GM12878 (cell line): ENCODE measurements at regions not wholly inside any gene's neighbourhood (a gene's known extent, or its start where the extent isn't known, plus 50 kb on each side); places are given as distances from the start of the nearest gene placed in this dataset.

Source experiments
- ATAC-seq: fragments of 200-7000 bp; cut with Tn5 transposase; 3 replicates; pipeline ENCODE4 v1.9.1; 2020; ENCODE audit warnings: mild to moderate bottlenecking, moderate library complexity
- BruUV-seq: library from RNA; stranded (reverse); fragments of 400-500 nt; replicated peaks from 2 replicates; lab custom pipeline; 2021; lab: Mats Ljungman, UMichigan
- CTCF ChIA-PET: fragments of 300-600 bp; sonication (Branson Sonifier 250); formaldehyde crosslinking; extraction: SDS; loops from one replicate; lab custom pipeline; 2021; ENCODE audit warnings: inconsistent platforms; lab: Yijun Ruan, JAX
- POLR2A ChIA-PET: fragments of 350-600 bp; formaldehyde crosslinking; extraction: SDS; loops from one replicate; lab custom pipeline; 2021; ENCODE audit warnings: inconsistent platforms; lab: Charles Lee
- RAD21 ChIA-PET: fragments of 300-600 bp; sonication (Branson Sonifier 250); formaldehyde crosslinking; loops from one replicate; lab custom pipeline; 2023; ENCODE audit warnings: antibody characterized with exemption; ENCODE audit not compliant: unreplicated experiment; lab: Charles Lee
- SMC1A ChIA-PET: fragments of 300-600 bp; sonication (Branson Sonifier 250); formaldehyde crosslinking; loops from one replicate; lab custom pipeline; 2023; ENCODE audit not compliant: unreplicated experiment, uncharacterized antibody; lab: Charles Lee
- DNase-seq: peaks from one replicate; pipeline ENCODE4 v3.0.0-alpha.2; 2011; ENCODE audit warnings: low read depth, low spot score
- FAIRE-seq: peaks from 3 replicates; lab custom pipeline; 2011; peaks lifted over from hg19 to GRCh38; lab: Jason Lieb, UNC
- H2AFZ ChIP-seq: 2 replicates; pipeline ENCODE4 v1.6.0; 2011; ENCODE audit warnings: low read depth, low read length, control low read depth; ENCODE audit not compliant: control insufficient read depth
- H3K27ac ChIP-seq: 2 replicates; pipeline ENCODE4 v1.5.1; 2011; ENCODE audit warnings: control low read depth; ENCODE audit not compliant: control insufficient read depth, insufficient read depth
- H3K27me3 ChIP-seq, 2 experiments: replicated peaks in 1 of 2; 2 replicates each; pipeline versions ENCODE4 v1.6.0 to v1.6.1; 2011; ENCODE audit warnings: low read length in 1 of 2; ENCODE audit not compliant: control insufficient read depth in 2 of 2, insufficient read depth in 2 of 2
- H3K36me3 ChIP-seq, 2 experiments: 2 replicates each; pipeline ENCODE4 v1.5.1; 2011; ENCODE audit warnings: low read length in 1 of 2; ENCODE audit not compliant: control insufficient read depth in 2 of 2, insufficient read depth in 2 of 2
- H3K4me1 ChIP-seq: 2 replicates; pipeline ENCODE4 v1.6.1; 2011; ENCODE audit warnings: mild to moderate bottlenecking, low read length, moderate library complexity, mixed read lengths; ENCODE audit not compliant: control insufficient read depth, insufficient read depth
- H3K4me2 ChIP-seq: 2 replicates; pipeline ENCODE4 v1.6.0; 2011; ENCODE audit warnings: control low read depth; ENCODE audit not compliant: control insufficient read depth, insufficient read depth
- H3K4me3 ChIP-seq: fragments of 200-600 bp; sonication (generic); 2 replicates; pipeline ENCODE4 v1.5.1; 2016
- H3K79me2 ChIP-seq: 2 replicates; pipeline ENCODE4 v1.6.0; 2011; ENCODE audit warnings: low read length; ENCODE audit not compliant: control insufficient read depth, insufficient read depth
- H3K9ac ChIP-seq: 2 replicates; pipeline ENCODE4 v1.8.0; 2011; ENCODE audit warnings: low read length, control low read depth, mixed read lengths; ENCODE audit not compliant: control insufficient read depth, insufficient read depth
- H3K9me3 ChIP-seq: replicated peaks from 3 replicates; pipeline ENCODE4 v1.5.1; 2011; ENCODE audit warnings: mild to moderate bottlenecking, low read length; ENCODE audit not compliant: control insufficient read depth, insufficient read depth
- H4K20me1 ChIP-seq: 2 replicates; pipeline ENCODE4 v1.6.0; 2011; ENCODE audit not compliant: control insufficient read depth, insufficient read depth
- BACH1 ChIP-seq: fragments of 450-650 bp; IDR thresholded peaks from 2 replicates; pipeline ENCODE4 v1.6.1; 2017; ENCODE audit warnings: mild to moderate bottlenecking, borderline replicate concordance
- E2F4 ChIP-seq: IDR thresholded peaks from 2 replicates; pipeline ENCODE4 v1.6.1; 2012; ENCODE audit warnings: low read depth, low read length, improper control_type of control experiment
- EED ChIP-seq: sonication (generic); IDR thresholded peaks from 2 replicates; pipeline ENCODE4 v1.6.1; 2016; ENCODE audit warnings: antibody characterized with exemption, low read depth
- FOXK2 ChIP-seq: fragments of 450-650 bp; IDR thresholded peaks from 2 replicates; pipeline ENCODE4 v1.6.1; 2017; ENCODE audit warnings: mild to moderate bottlenecking, moderate library complexity
- MXI1 ChIP-seq: fragments of 150-350 bp; IDR thresholded peaks from 2 replicates; pipeline ENCODE4 v1.6.1; 2011; ENCODE audit warnings: low read depth, mild to moderate bottlenecking, inconsistent platforms, low read length, improper control_type of control experiment
- NFYB ChIP-seq: IDR thresholded peaks from 2 replicates; pipeline ENCODE4 v1.6.1; 2011; ENCODE audit warnings: low read depth, mild to moderate bottlenecking, low read length, improper control_type of control experiment, moderate library complexity; ENCODE audit not compliant: insufficient read depth
- NKRF ChIP-seq: fragments of 450-650 bp; conservative IDR thresholded peaks from 2 replicates; pipeline ENCODE4 v1.6.1; 2017; ENCODE audit warnings: mild to moderate bottlenecking, moderate library complexity
- PML ChIP-seq: IDR thresholded peaks from 2 replicates; pipeline ENCODE4 v1.6.1; 2012; ENCODE audit warnings: low read length, inconsistent platforms
- POLR2AphosphoS2 ChIP-seq: IDR thresholded peaks from 2 replicates; pipeline ENCODE4 v1.6.1; 2011; ENCODE audit warnings: low read depth, mild to moderate bottlenecking, low read length, improper control_type of control experiment, moderate library complexity
- PRDM15 ChIP-seq: fragments of 450-650 bp; formaldehyde crosslinking; IDR thresholded peaks from 2 replicates; pipeline ENCODE4 v1.4.0; 2020; ENCODE audit warnings: mild to moderate bottlenecking, moderate library complexity
- YY1 ChIP-seq: IDR thresholded peaks from 2 replicates; pipeline ENCODE4 v1.6.1; 2011; ENCODE audit warnings: low read depth, mild to moderate bottlenecking, low read length
- ZNF217 ChIP-seq: fragments of 450-650 bp; IDR thresholded peaks from 2 replicates; pipeline ENCODE4 v1.6.1; 2017; ENCODE audit warnings: antibody characterized with exemption, mild to moderate bottlenecking
- WGBS: methylation state at CpG from one replicate; pipeline ENCODE4 v1.1.6; 2016; ENCODE audit warnings: low lambda C conversion rate; ENCODE audit not compliant: insufficient replicate concordance, insufficient coverage; ENCODE audit errors: missing lambda C conversion rate; 5-methylcytosine and 5-hydroxymethylcytosine counted together
- in situ Hi-C: fragments of 300-500 bp; cut with MboI; formaldehyde crosslinking; loops from 9 replicates; pipeline ENCODE4 v1.14.3; 2018; ENCODE audit warnings: mixed read lengths
- intact Hi-C: fragments of 100-400 bp; cut with micrococcal nuclease; formaldehyde crosslinking; loops from one replicate; pipeline ENCODE4 v1.14.2; 2022; ENCODE audit not compliant: unreplicated experiment
- TF ChIP-seq, protein P1 (sequence below): fragments of 450-650 bp; formaldehyde crosslinking; IDR thresholded peaks from 2 replicates; pipeline ENCODE4 v1.4.0; 2022; ENCODE audit warnings: mild to moderate bottlenecking, moderate library complexity

DNA sequence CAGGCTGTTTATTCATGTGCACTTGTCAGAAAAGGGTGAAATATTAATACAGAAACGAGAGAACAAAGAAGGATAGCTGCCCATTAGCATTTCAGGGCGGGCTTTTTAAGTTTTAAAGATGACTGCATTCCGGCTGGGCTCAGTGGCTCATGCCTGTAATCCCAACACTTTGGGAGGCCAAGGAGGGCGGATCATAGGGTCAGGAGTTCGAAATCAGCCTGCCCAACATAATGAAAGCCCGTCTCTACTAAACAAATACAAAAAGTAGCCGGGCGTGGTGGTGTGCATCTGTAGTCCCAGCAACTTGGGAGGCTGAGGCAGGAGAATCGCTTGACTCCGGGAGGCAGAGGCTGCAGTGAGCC is 130.5 kb downstream of the HFE start:
- Histone ChIP-seq H3K36me3 (no peaks in the 10 kb centered on the region), H3K27me3 (no peaks in the 10 kb centered on the region), H3K9ac (peak overlapping the region; percentile 75), H3K9me3 (no peaks in the 10 kb centered on the region), H3K4me2 (peak overlapping the region; percentile 87), H3K4me3 (peak overlapping the region; percentile 57), H3K27ac (peak overlapping the region; percentile 93), H2AFZ (0 out of 2 replicates have a peak overlapping the region, but pooled peaks have one; percentile 54), H3K79me2 (peaks cover 4% of the 10 kb centered on the region; the same call in 1 of the 2 replicates), H3K4me1 (peaks cover 17% of the 10 kb centered on the region), H4K20me1 (no peaks in the 10 kb centered on the region)
- TF ChIP-seq MXI1, result peak; percentile 65; the same call in 1 of the 2 replicates
- TF ChIP-seq YY1, result 0 out of 2 replicates have a peak, but pooled peaks have one; percentile 1
- TF ChIP-seq ZNF217, result no peak
- TF ChIP-seq, protein P1, sequence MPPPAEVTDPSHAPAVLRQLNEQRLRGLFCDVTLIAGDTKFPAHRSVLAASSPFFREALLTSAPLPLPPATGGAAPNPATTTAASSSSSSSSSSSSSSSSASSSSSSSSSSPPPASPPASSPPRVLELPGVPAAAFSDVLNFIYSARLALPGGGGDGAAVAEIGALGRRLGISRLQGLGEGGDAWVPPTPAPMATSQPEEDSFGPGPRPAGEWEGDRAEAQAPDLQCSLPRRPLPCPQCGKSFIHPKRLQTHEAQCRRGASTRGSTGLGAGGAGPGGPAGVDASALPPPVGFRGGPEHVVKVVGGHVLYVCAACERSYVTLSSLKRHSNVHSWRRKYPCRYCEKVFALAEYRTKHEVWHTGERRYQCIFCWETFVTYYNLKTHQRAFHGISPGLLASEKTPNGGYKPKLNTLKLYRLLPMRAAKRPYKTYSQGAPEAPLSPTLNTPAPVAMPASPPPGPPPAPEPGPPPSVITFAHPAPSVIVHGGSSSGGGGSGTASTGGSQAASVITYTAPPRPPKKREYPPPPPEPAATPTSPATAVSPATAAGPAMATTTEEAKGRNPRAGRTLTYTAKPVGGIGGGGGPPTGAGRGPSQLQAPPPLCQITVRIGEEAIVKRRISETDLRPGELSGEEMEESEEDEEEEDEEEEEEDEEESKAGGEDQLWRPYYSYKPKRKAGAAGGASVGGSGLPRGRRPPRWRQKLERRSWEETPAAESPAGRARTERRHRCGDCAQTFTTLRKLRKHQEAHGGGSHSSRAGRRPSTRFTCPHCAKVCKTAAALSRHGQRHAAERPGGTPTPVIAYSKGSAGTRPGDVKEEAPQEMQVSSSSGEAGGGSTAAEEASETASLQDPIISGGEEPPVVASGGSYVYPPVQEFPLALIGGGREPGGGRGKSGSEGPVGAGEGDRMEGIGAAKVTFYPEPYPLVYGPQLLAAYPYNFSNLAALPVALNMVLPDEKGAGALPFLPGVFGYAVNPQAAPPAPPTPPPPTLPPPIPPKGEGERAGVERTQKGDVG (CRISPR knock-in tag), result peak; percentile 79; the same call in 1 of the 2 replicates
- no peak for TF ChIP-seq EED
- peak; percentile 90 for TF ChIP-seq E2F4
- peak; percentile 95 for TF ChIP-seq NKRF
- no peak for TF ChIP-seq PML
- no peak for TF ChIP-seq POLR2AphosphoS2
- TF ChIP-seq PRDM15 (CRISPR knock-in tag), result 0 out of 2 replicates have a peak, but pooled peaks have one; percentile 62
- 0 out of 2 replicates have a peak, but pooled peaks have one; percentile 28 for TF ChIP-seq BACH1
- TF ChIP-seq NFYB, result peak; percentile 64; the same call in 1 of the 2 replicates
- TF ChIP-seq FOXK2, result no peak
- in situ Hi-C loops, result no loop called here
- intact Hi-C loops, result loop anchor here (2.0 kb wide), 5 partner anchors 17 to 67 kb away; a partner anchor contains a TSS
- no peak for FAIRE-seq
- POLR2A ChIA-PET, result interaction anchor here (0.7 to 4.9 kb wide), 10 partner anchors 12 to 192 kb away, joined by 4 to 85 read pairs (median 19); a partner anchor contains a TSS
- SMC1A ChIA-PET, result interaction anchor here (0.9 to 4.1 kb wide), 9 partner anchors 10 to 95 kb away, joined by 3 to 32 read pairs (median 17); a partner anchor contains a TSS
- DNase-seq, result no peak
- CTCF ChIA-PET, result interaction anchor here (1.7 to 2.6 kb wide), 3 partner anchors 32 to 42 kb away, joined by 8 to 20 read pairs (median 8); a partner anchor contains a TSS
- WGBS, result 3% methylated on average over 10 of the region's 10 CpGs
- no TSS peak for BruUV-seq
- RAD21 ChIA-PET, result interaction anchor here (1.2 to 3.6 kb wide), 6 partner anchors 15 to 97 kb away, joined by 3 to 36 read pairs (median 20); a partner anchor contains a TSS
- ATAC-seq, result peak; percentile 0; the same call in 2 of the 3 replicates
